GM12878 (cell line): ENCODE measurements at regions not wholly inside any gene's neighbourhood (a gene's known extent, or its start where the extent isn't known, plus 50 kb on each side); places are given as distances from the start of the nearest gene placed in this dataset.

Experiments used
- ATAC-seq: fragments of 200-7000 bp; cut with Tn5 transposase; 3 replicates; pipeline ENCODE4 v1.9.1; 2020; ENCODE audit warnings: mild to moderate bottlenecking, moderate library complexity
- BruUV-seq: library from RNA; stranded (reverse); fragments of 400-500 nt; replicated peaks from 2 replicates; lab custom pipeline; 2021; lab: Mats Ljungman, UMichigan
- CTCF ChIA-PET: fragments of 300-600 bp; sonication (Branson Sonifier 250); formaldehyde crosslinking; extraction: SDS; loops from one replicate; lab custom pipeline; 2021; ENCODE audit warnings: inconsistent platforms; lab: Yijun Ruan, JAX
- POLR2A ChIA-PET: fragments of 350-600 bp; formaldehyde crosslinking; extraction: SDS; loops from one replicate; lab custom pipeline; 2021; ENCODE audit warnings: inconsistent platforms; lab: Charles Lee
- RAD21 ChIA-PET: fragments of 300-600 bp; sonication (Branson Sonifier 250); formaldehyde crosslinking; loops from one replicate; lab custom pipeline; 2023; ENCODE audit warnings: antibody characterized with exemption; ENCODE audit not compliant: unreplicated experiment; lab: Charles Lee
- SMC1A ChIA-PET: fragments of 300-600 bp; sonication (Branson Sonifier 250); formaldehyde crosslinking; loops from one replicate; lab custom pipeline; 2023; ENCODE audit not compliant: unreplicated experiment, uncharacterized antibody; lab: Charles Lee
- DNase-seq: peaks from one replicate; pipeline ENCODE4 v3.0.0-alpha.2; 2011; ENCODE audit warnings: low read depth, low spot score
- FAIRE-seq: peaks from 3 replicates; lab custom pipeline; 2011; peaks lifted over from hg19 to GRCh38; lab: Jason Lieb, UNC
- H2AFZ ChIP-seq: 2 replicates; pipeline ENCODE4 v1.6.0; 2011; ENCODE audit warnings: low read depth, low read length, control low read depth; ENCODE audit not compliant: control insufficient read depth
- H3K27ac ChIP-seq: 2 replicates; pipeline ENCODE4 v1.5.1; 2011; ENCODE audit warnings: control low read depth; ENCODE audit not compliant: control insufficient read depth, insufficient read depth
- H3K27me3 ChIP-seq, 2 experiments: replicated peaks in 1 of 2; 2 replicates each; pipeline versions ENCODE4 v1.6.0 to v1.6.1; 2011; ENCODE audit warnings: low read length in 1 of 2; ENCODE audit not compliant: control insufficient read depth in 2 of 2, insufficient read depth in 2 of 2
- H3K36me3 ChIP-seq, 2 experiments: 2 replicates each; pipeline ENCODE4 v1.5.1; 2011; ENCODE audit warnings: low read length in 1 of 2; ENCODE audit not compliant: control insufficient read depth in 2 of 2, insufficient read depth in 2 of 2
- H3K4me1 ChIP-seq: 2 replicates; pipeline ENCODE4 v1.6.1; 2011; ENCODE audit warnings: mild to moderate bottlenecking, low read length, moderate library complexity, mixed read lengths; ENCODE audit not compliant: control insufficient read depth, insufficient read depth
- H3K4me2 ChIP-seq: 2 replicates; pipeline ENCODE4 v1.6.0; 2011; ENCODE audit warnings: control low read depth; ENCODE audit not compliant: control insufficient read depth, insufficient read depth
- H3K4me3 ChIP-seq: fragments of 200-600 bp; sonication (generic); 2 replicates; pipeline ENCODE4 v1.5.1; 2016
- H3K79me2 ChIP-seq: 2 replicates; pipeline ENCODE4 v1.6.0; 2011; ENCODE audit warnings: low read length; ENCODE audit not compliant: control insufficient read depth, insufficient read depth
- H3K9ac ChIP-seq: 2 replicates; pipeline ENCODE4 v1.8.0; 2011; ENCODE audit warnings: low read length, control low read depth, mixed read lengths; ENCODE audit not compliant: control insufficient read depth, insufficient read depth
- H3K9me3 ChIP-seq: replicated peaks from 3 replicates; pipeline ENCODE4 v1.5.1; 2011; ENCODE audit warnings: mild to moderate bottlenecking, low read length; ENCODE audit not compliant: control insufficient read depth, insufficient read depth
- H4K20me1 ChIP-seq: 2 replicates; pipeline ENCODE4 v1.6.0; 2011; ENCODE audit not compliant: control insufficient read depth, insufficient read depth
- BACH1 ChIP-seq: fragments of 450-650 bp; IDR thresholded peaks from 2 replicates; pipeline ENCODE4 v1.6.1; 2017; ENCODE audit warnings: mild to moderate bottlenecking, borderline replicate concordance
- EED ChIP-seq: sonication (generic); IDR thresholded peaks from 2 replicates; pipeline ENCODE4 v1.6.1; 2016; ENCODE audit warnings: antibody characterized with exemption, low read depth
- GATAD2B ChIP-seq: fragments of 450-650 bp; conservative IDR thresholded peaks from 2 replicates; pipeline ENCODE4 v1.6.1; 2017; ENCODE audit warnings: low read depth, mild to moderate bottlenecking, moderate library complexity
- RELA ChIP-seq: fragments of 450-650 bp; IDR thresholded peaks from 2 replicates; pipeline ENCODE4 v1.8.0; 2014; ENCODE audit warnings: borderline replicate concordance; ENCODE audit not compliant: partially characterized antibody
- SIN3A ChIP-seq: IDR thresholded peaks from 2 replicates; pipeline ENCODE4 v1.6.1; 2012; ENCODE audit warnings: low read depth, low read length, improper control_type of control experiment
- SPI1 ChIP-seq: IDR thresholded peaks from 2 replicates; pipeline ENCODE4 v1.6.1; 2011; ENCODE audit warnings: low read depth, mild to moderate bottlenecking, low read length, moderate library complexity, borderline replicate concordance; ENCODE audit not compliant: insufficient read depth
- WGBS: methylation state at CpG from one replicate; pipeline ENCODE4 v1.1.6; 2016; ENCODE audit warnings: low lambda C conversion rate; ENCODE audit not compliant: insufficient replicate concordance, insufficient coverage; ENCODE audit errors: missing lambda C conversion rate; 5-methylcytosine and 5-hydroxymethylcytosine counted together
- in situ Hi-C: fragments of 300-500 bp; cut with MboI; formaldehyde crosslinking; loops from 9 replicates; pipeline ENCODE4 v1.14.3; 2018; ENCODE audit warnings: mixed read lengths
- intact Hi-C: fragments of 100-400 bp; cut with micrococcal nuclease; formaldehyde crosslinking; loops from one replicate; pipeline ENCODE4 v1.14.2; 2022; ENCODE audit not compliant: unreplicated experiment
- TF ChIP-seq, protein P1 (sequence below): fragments of 150-350 bp; IDR thresholded peaks from 2 replicates; pipeline ENCODE4 v1.6.1; 2016; ENCODE audit warnings: low read depth, low read length
- TF ChIP-seq, protein P2 (sequence below): fragments of 450-650 bp; IDR thresholded peaks from 2 replicates; pipeline ENCODE4 v1.6.1; 2017; ENCODE audit warnings: mild to moderate bottlenecking, moderate library complexity
- TF ChIP-seq, protein P3 (sequence below): fragments of 450-650 bp; IDR thresholded peaks from 2 replicates; pipeline ENCODE4 v1.6.1; 2017; ENCODE audit warnings: mild to moderate bottlenecking, low read depth, inconsistent platforms; ENCODE audit not compliant: poor library complexity, severe bottlenecking

DNA sequence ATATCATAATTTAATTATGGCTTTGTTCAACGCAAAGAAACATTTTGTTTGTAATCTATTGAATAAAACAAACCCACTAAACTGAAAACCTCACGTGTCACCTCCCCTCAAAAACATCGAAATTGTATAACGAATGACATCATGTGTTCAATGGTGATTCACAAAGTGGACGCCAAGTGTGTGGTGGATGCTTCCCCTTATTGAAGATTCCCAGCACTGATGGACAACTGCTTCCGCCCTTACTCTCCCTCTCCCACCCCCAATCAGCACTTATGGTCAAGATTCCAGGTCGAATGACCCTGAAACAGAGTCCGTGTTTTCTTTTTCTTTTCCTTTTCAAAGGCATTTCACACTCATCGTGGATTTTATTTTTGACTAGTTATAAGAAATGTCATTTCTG lies 383.0 kb upstream of the SMIM21 start:
- ChIA-PET SMC1A (no interaction called here), RAD21 (no interaction called here), POLR2A (no interaction called here), CTCF (no interaction called here)
- Histone ChIP-seq H3K27me3 (no peaks in the 10 kb centered on the region), H2AFZ (no peak overlapping the region), H4K20me1 (no peaks in the 10 kb centered on the region), H3K36me3 (no peaks in the 10 kb centered on the region), H3K4me2 (no peak overlapping the region), H3K27ac (no peak overlapping the region), H3K4me1 (no peaks in the 10 kb centered on the region), H3K79me2 (no peaks in the 10 kb centered on the region), H3K9me3 (no peaks in the 10 kb centered on the region), H3K9ac (no peak overlapping the region), H3K4me3 (no peak overlapping the region)
- ATAC-seq (no peak), DNase-seq (no peak), FAIRE-seq (no peak)
- intact Hi-C loops (no loop called here), in situ Hi-C loops (no loop called here)
- 26% methylated on average over 9 of the region's 9 CpGs for WGBS
- BruUV-seq: no TSS peak
- TF ChIP-seq BACH1 (no peak), SIN3A (no peak), GATAD2B (no peak)
- TF ChIP-seq, protein P1, sequence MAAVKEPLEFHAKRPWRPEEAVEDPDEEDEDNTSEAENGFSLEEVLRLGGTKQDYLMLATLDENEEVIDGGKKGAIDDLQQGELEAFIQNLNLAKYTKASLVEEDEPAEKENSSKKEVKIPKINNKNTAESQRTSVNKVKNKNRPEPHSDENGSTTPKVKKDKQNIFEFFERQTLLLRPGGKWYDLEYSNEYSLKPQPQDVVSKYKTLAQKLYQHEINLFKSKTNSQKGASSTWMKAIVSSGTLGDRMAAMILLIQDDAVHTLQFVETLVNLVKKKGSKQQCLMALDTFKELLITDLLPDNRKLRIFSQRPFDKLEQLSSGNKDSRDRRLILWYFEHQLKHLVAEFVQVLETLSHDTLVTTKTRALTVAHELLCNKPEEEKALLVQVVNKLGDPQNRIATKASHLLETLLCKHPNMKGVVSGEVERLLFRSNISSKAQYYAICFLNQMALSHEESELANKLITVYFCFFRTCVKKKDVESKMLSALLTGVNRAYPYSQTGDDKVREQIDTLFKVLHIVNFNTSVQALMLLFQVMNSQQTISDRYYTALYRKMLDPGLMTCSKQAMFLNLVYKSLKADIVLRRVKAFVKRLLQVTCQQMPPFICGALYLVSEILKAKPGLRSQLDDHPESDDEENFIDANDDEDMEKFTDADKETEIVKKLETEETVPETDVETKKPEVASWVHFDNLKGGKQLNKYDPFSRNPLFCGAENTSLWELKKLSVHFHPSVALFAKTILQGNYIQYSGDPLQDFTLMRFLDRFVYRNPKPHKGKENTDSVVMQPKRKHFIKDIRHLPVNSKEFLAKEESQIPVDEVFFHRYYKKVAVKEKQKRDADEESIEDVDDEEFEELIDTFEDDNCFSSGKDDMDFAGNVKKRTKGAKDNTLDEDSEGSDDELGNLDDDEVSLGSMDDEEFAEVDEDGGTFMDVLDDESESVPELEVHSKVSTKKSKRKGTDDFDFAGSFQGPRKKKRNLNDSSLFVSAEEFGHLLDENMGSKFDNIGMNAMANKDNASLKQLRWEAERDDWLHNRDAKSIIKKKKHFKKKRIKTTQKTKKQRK: no peak

DNA sequence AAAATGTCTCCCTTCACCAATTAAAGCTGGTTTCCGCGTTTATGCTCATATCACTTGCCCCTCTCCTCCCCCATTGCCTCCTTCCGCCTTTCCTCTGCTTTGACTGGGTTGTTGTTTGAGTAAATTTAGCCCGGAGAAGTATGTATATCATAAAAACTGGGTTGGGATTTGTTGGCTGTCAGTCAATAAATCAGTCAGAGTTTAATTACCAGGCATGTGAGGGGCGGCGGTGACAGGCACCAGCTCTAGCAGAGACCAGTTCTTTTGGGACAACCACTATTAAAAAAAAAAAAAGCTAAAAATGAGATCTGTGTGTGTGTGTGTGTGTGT lies 382.4 kb upstream of the SMIM21 start:
- no peak for DNase-seq
- Histone ChIP-seq H3K36me3 (no peaks in the 10 kb centered on the region), H2AFZ (no peak overlapping the region), H3K4me1 (no peaks in the 10 kb centered on the region), H3K9ac (no peak overlapping the region), H4K20me1 (no peaks in the 10 kb centered on the region), H3K27me3 (no peaks in the 10 kb centered on the region), H3K27ac (no peak overlapping the region), H3K79me2 (no peaks in the 10 kb centered on the region), H3K9me3 (no peaks in the 10 kb centered on the region), H3K4me3 (no peak overlapping the region), H3K4me2 (no peak overlapping the region)
- RAD21 ChIA-PET: no interaction called here
- in situ Hi-C loops (no loop called here), intact Hi-C loops (no loop called here)
- CTCF ChIA-PET: no interaction called here
- POLR2A ChIA-PET: no interaction called here
- FAIRE-seq: no peak
- WGBS: 33% methylated on average over 6 of the region's 6 CpGs
- ATAC-seq: no peak
- SMC1A ChIA-PET: no interaction called here
- no TSS peak for BruUV-seq
- TF ChIP-seq EED (no peak), RELA (no peak), SPI1 (no peak)
- TF ChIP-seq, protein P2, sequence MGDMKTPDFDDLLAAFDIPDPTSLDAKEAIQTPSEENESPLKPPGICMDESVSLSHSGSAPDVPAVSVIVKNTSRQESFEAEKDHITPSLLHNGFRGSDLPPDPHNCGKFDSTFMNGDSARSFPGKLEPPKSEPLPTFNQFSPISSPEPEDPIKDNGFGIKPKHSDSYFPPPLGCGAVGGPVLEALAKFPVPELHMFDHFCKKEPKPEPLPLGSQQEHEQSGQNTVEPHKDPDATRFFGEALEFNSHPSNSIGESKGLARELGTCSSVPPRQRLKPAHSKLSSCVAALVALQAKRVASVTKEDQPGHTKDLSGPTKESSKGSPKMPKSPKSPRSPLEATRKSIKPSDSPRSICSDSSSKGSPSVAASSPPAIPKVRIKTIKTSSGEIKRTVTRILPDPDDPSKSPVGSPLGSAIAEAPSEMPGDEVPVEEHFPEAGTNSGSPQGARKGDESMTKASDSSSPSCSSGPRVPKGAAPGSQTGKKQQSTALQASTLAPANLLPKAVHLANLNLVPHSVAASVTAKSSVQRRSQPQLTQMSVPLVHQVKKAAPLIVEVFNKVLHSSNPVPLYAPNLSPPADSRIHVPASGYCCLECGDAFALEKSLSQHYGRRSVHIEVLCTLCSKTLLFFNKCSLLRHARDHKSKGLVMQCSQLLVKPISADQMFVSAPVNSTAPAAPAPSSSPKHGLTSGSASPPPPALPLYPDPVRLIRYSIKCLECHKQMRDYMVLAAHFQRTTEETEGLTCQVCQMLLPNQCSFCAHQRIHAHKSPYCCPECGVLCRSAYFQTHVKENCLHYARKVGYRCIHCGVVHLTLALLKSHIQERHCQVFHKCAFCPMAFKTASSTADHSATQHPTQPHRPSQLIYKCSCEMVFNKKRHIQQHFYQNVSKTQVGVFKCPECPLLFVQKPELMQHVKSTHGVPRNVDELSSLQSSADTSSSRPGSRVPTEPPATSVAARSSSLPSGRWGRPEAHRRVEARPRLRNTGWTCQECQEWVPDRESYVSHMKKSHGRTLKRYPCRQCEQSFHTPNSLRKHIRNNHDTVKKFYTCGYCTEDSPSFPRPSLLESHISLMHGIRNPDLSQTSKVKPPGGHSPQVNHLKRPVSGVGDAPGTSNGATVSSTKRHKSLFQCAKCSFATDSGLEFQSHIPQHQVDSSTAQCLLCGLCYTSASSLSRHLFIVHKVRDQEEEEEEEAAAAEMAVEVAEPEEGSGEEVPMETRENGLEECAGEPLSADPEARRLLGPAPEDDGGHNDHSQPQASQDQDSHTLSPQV: no peak
- TF ChIP-seq, protein P3, sequence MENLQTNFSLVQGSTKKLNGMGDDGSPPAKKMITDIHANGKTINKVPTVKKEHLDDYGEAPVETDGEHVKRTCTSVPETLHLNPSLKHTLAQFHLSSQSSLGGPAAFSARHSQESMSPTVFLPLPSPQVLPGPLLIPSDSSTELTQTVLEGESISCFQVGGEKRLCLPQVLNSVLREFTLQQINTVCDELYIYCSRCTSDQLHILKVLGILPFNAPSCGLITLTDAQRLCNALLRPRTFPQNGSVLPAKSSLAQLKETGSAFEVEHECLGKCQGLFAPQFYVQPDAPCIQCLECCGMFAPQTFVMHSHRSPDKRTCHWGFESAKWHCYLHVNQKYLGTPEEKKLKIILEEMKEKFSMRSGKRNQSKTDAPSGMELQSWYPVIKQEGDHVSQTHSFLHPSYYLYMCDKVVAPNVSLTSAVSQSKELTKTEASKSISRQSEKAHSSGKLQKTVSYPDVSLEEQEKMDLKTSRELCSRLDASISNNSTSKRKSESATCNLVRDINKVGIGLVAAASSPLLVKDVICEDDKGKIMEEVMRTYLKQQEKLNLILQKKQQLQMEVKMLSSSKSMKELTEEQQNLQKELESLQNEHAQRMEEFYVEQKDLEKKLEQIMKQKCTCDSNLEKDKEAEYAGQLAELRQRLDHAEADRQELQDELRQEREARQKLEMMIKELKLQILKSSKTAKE: no peak
